ENCODE measurements at regions not wholly inside any gene's neighbourhood (a gene's known extent, or its start where the extent isn't known, plus 50 kb on each side); places are given as distances from the start of the nearest gene placed in this dataset.
A peak's percentile ranks its signal among the peaks of the same experiment; 100 is the strongest.

GRCh38 chr5:21694567-21694966 is 1158.6 kb downstream of the CDH12 start:
- no peak for DNase-seq

DNA sequence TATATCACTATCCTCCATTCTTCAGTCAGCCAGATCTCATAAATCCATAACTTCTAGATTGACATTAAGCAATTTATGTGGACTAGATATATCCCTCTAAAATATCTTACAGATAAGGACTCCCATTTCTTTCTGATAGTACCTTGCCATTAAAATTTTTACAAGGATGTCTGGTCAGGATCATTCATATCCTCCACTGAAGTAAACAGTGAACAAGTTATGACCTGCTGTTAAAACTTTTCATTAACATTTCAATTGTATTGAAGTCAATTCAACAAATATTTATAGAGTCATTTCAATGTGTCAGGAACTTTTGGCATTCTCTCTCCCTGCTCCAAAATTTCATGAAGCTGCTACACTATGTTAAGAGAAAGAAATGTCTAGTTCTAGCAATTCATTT is 1159.6 kb downstream of the CDH12 start:
- DNase-seq: no peak

DNA sequence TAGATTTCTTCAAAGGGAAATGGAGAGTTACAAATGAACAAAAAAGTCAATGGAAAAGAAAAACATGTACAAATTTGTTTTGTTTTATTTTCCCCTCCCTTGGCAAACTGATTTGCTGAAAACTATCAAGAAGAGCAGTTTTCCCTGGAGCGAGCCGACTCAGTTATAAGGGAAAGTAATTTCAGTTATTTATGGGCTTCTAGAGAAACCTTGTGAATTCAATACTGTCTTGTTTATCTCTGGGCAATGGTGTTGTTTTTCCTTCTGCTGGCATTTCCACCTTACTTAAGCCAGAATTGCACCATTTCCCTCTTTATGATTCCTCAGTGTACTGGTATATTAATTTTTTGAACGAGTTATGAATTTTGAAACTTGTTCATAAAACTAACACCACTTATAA is 1163.6 kb downstream of the CDH12 start:
- no peak for DNase-seq

- peak; percentile 34 for DNase-seq
Measured at GRCh38 chr5:21688655-21689054, 1164.5 kb downstream of the CDH12 start.

DNA sequence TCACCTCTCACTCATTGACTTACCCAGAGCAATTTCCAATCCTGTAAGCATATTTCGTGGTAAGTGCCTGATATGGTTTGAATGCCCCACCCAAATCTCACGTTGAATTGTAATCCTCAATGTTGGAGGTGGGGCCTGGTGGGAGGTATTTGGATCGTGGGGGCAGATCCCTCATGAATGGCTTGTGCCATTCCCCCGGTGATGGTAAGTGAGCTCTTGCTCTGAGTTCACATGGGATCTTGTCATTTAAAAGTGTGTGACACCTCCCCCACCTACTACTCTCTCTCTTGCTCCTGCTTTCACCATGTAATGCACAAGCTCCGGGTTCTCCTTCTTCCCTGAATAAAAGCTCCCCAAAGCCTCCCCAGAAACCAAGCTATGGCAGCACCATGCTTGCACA is 1165.5 kb downstream of the CDH12 start:
- DNase-seq: no peak

GRCh38 chr5:21686706-21687105 is 1166.4 kb downstream of the CDH12 start:
- no peak for DNase-seq

DNA sequence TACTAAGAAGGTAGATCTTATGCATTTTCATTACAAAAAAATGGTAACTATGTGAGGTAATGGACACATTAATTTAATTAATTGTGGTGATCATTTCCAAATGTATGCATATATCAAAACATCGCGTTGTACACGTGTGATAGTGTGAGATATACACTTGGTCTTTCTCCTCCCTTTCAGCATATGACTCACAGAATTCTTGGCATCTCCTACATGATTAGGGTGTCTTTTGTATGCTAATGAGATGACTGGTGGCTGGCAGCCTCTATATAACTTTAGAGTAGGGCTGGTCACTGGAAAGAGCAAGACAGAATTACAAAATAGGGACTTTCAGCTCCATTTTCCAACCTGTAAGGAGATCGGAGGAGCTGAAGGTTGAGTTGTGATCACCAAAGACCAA is 1167.6 kb downstream of the CDH12 start:
- peak; percentile 47 for DNase-seq

DNA sequence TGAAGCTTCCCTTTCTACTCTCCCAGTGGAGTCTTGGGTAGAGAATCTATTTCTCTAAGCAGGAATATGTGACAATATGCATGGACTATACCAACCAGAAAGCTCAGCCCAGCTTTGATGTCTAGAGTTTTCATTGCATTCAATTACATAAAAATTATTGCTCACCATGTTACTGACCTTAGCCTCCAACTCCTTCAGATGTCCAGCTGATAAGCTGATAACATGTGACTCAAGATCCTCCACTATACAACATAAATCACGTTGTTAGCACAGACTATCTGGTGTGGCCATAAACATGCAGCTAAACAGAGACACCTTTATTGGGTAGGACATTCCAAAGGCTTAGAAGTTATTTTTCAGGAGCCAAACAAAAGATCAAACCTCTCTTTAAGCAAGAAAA is 1168.2 kb downstream of the CDH12 start:
- no peak for DNase-seq

GRCh38 chr5:21681911-21682310 is 1171.2 kb downstream of the CDH12 start:
- DNase-seq: peak; percentile 16

- peak; percentile 32 for DNase-seq
Measured at GRCh38 chr5:21680641-21681040, 1172.5 kb downstream of the CDH12 start.

DNA sequence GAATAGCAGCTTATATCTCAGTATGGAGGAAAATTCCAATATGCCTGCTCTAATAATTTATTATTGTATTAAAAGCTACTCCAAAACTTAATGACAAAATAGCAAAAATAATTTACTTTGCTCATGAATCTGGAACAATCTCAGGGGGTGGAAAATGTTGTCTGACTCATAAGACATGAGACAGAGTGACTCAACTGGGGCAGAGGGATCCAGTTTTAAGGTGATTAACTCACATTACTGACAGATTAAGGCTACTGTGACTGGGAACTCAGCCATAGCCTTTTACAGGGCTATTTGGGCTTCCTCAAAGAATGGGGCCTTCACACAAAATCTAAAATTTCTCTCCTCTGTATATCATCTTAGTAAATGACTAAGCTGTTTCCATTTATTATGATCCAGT is 1172.9 kb downstream of the CDH12 start:
- peak; percentile 82 for DNase-seq

GRCh38 chr5:21678526-21678925 is 1174.6 kb downstream of the CDH12 start:
- DNase-seq: no peak

GRCh38 chr5:21672911-21673310 is 1180.2 kb downstream of the CDH12 start:
- peak; percentile 50 for DNase-seq

DNA sequence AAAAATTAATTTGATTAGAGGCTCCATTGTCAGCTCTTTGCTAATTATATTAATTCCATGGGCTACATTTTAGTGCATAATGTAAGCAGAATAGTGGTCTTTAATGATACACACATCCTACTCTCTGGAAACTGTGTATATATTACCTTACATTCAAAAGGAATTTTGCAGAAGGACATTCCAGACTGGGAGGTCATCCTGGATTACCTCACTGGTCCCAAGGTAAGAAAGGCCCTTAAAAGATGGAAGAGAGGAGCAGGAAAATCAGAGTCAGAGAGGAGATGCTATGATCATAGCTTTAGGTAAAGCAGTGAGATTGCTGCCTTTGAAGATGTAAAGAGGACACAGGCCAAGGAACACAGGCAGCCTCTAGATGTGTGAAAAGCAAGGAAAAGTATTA is 1180.8 kb downstream of the CDH12 start:
- no peak for DNase-seq

DNA sequence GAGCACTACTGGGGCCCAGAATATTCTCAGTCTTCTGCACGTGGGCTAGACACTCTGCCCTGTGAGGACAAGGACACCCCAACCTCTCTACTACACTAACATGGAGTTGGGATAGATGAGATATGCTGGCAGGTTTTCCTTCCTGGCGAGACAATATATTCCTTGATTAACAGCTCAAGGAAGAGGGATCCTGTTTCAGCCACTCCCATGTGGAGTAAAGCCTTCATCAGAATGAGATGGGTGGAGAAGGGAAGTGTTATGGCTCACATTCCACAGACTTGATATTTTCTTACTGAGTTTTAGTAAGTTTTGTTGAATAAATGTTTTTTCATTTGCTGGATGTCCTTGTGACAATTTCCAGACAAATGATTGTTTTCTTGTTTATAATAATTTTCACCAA is 1187.6 kb downstream of the CDH12 start:
- no peak for DNase-seq

DNA sequence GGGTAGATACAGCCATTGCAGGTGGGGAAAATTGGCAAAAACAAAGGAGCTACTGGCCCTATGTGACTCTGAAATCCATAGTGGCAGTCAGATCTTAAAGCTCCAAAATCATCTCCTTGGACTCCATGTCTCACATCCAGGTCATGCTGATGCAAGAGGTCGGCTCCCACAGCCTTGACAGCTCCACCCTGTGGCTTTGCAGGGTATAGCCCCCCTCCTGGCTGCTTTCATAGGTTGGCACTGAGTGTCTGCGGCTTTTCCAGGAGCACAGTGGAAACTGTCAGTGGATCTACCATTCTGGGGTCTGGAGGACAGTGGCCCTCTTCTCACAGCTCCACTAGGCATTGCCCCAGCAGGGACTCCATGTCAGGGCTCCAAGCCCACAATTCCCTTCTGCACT is 1190.1 kb downstream of the CDH12 start:
- no peak for DNase-seq

- peak; percentile 8 for DNase-seq
Measured at GRCh38 chr5:21661184-21661583, 1192.0 kb downstream of the CDH12 start.

DNA sequence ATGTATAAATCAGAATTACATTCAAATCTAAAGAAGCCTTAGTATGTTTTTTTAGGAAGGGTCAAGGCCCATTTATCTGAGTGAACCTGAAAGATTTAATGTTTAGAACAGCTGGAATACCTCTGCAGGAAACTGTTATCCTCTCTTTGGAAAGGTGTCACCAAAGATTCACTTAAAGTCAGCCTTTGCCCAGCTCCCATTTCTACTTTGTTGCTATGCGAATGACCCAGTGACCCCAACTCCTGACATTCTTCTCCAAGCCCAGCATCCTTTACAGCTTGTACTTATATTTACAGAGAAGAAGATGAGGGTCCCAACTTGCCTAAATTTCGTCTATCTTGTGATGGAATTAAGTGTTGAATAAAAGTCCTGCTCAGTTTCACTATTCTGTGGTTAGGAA is 1198.6 kb downstream of the CDH12 start:
- no peak for DNase-seq

DNA sequence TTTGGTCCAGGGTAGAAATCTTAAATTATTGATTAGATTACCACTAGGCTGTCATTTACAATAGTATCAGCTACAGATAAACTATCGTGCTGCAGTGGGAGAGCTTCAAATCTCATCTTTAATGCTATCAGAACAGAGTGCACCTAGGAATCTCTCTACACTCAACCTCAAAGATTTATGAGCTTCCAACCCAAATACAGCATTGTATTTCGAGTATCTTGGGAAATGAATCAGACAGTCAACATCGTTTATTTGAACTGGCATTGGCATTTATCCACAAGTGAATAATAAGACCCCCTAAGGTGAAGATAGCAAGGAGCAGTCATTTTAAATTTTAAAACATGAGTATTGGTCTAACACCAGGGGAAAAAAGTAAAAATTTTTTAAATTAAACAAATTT is 1203.2 kb downstream of the CDH12 start:
- no peak for DNase-seq

DNA sequence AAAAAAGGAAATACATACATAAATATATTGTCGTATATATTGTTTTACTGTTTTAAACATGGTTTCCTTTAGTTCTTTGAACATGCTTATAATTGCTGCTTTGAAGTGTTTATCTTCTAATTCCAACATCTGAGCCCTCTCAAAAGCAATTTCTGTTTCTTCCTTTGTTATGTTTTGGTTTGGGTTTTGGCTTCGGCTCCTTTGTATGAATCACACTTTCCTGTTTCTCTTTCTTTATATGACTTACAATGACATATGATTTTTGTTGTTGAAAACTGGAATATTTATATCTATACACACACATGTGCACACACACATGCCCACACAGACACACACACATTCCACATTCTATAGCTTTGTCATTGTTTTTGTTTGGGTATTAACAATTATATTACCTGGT is 1206.7 kb downstream of the CDH12 start:
- peak; percentile 38 for DNase-seq

- no peak for DNase-seq
Measured at GRCh38 chr5:21644032-21644431, 1209.1 kb downstream of the CDH12 start.

GRCh38 chr5:21642312-21642711 is 1210.8 kb downstream of the CDH12 start:
- no peak for DNase-seq

DNA sequence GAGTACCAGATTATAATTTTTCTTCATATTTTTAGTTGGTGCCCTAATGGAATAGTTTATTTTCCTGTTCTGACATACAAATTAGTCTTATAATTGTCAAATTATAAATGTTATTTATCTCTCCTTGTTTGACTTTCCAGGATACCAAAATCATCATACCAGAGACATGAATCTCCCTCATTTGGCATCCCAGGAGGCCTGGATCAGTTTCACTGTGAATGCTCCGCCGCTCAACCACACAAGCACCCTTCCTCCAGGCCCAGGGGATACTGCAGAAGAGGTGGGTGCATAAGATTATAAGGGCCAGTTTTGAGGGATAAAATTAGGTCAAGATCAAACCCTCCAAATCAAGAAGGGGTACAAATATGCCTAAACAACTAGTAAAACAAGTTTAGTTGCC is 1229.3 kb downstream of the CDH12 start:
- DNase-seq: no peak

GRCh38 chr5:21615195-21615765 is 1237.9 kb downstream of the CDH12 start:
- no peak for DNase-seq

- DNase-seq: no peak
Measured at GRCh38 chr5:21613971-21614488, 1239.1 kb downstream of the CDH12 start.
